ENCODE measurements at regions not wholly inside any gene's neighbourhood (a gene's known extent, or its start where the extent isn't known, plus 50 kb on each side); places are given as distances from the start of the nearest gene placed in this dataset.

DNA sequence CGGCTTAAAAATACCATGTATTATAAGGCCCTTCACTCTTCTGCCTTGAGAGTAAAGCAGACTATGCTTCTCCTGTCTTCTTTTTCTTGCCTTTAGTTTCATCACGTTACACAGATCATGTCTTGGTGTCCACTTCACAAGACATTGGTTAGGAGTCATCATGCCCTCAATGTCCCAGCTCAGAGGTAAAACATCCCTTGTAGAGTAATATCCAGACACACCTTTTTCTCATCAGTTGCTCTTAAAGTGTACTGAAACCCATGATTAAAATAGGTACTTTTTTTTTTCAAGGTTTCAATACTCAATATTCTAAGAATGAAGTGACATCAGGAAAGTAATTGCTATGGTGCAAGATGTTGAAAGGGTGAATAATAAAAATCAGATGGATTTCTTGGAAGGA is 267.8 kb downstream of the PMP22 start:
- ChIA-PET POLR2A (no interaction called here), CTCF (no interaction called here)
- H3K27me3 Mint-ChIP-seq: no peaks in the 10 kb centered on the region
- TF ChIP-seq, protein P1, sequence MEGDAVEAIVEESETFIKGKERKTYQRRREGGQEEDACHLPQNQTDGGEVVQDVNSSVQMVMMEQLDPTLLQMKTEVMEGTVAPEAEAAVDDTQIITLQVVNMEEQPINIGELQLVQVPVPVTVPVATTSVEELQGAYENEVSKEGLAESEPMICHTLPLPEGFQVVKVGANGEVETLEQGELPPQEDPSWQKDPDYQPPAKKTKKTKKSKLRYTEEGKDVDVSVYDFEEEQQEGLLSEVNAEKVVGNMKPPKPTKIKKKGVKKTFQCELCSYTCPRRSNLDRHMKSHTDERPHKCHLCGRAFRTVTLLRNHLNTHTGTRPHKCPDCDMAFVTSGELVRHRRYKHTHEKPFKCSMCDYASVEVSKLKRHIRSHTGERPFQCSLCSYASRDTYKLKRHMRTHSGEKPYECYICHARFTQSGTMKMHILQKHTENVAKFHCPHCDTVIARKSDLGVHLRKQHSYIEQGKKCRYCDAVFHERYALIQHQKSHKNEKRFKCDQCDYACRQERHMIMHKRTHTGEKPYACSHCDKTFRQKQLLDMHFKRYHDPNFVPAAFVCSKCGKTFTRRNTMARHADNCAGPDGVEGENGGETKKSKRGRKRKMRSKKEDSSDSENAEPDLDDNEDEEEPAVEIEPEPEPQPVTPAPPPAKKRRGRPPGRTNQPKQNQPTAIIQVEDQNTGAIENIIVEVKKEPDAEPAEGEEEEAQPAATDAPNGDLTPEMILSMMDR (IDR thresholded peaks at IDR 0.05): no peak
- intact Hi-C loops (cut with micrococcal nuclease): no loop called here
- no peaks in the 10 kb centered on the region for H3K9me3 Mint-ChIP-seq
- H3K4me1 Mint-ChIP-seq: no peaks in the 10 kb centered on the region
- no peak for ATAC-seq (ENCODE audit: low read depth)
- H3K4me3 Mint-ChIP-seq: no peak overlapping the region
- no peaks in the 10 kb centered on the region for H3K36me3 Mint-ChIP-seq (ENCODE audit: low read depth)
- DNase-seq: no peak
- H3K27ac Mint-ChIP-seq: no peak overlapping the region

DNA sequence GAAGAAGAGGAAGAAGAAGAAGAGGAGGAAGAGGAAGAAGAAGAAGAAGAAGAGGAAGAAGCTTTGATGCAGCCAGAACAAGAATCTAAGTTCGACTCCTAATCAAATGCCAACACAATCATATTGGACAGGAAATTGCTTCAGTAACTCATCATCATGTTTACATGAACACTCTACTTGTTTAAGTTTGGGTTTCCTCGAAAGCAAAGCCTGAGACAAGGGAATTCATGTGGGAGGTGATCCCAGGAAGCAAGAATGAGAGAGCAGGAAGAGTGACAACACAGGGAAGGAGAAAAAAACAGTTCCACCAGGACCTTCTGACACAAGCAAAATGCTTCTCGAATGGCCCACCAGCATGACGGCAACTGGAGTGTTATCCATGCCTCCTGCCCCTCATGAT is 279.0 kb downstream of the PMP22 start:
- no peak for ATAC-seq (ENCODE audit: low read depth)
- no peak overlapping the region for H3K4me3 Mint-ChIP-seq
- no peak for DNase-seq
- H3K4me1 Mint-ChIP-seq: no peaks in the 10 kb centered on the region
- TF ChIP-seq, protein P1 (IDR thresholded peaks at IDR 0.05): no peak
- no peak overlapping the region for H3K27ac Mint-ChIP-seq
- POLR2A ChIA-PET: no interaction called here
- no peaks in the 10 kb centered on the region for H3K27me3 Mint-ChIP-seq
- no peaks in the 10 kb centered on the region for H3K36me3 Mint-ChIP-seq (ENCODE audit: low read depth)
- intact Hi-C loops (cut with micrococcal nuclease): no loop called here
- no peaks in the 10 kb centered on the region for H3K9me3 Mint-ChIP-seq
- CTCF ChIA-PET: no interaction called here

DNA sequence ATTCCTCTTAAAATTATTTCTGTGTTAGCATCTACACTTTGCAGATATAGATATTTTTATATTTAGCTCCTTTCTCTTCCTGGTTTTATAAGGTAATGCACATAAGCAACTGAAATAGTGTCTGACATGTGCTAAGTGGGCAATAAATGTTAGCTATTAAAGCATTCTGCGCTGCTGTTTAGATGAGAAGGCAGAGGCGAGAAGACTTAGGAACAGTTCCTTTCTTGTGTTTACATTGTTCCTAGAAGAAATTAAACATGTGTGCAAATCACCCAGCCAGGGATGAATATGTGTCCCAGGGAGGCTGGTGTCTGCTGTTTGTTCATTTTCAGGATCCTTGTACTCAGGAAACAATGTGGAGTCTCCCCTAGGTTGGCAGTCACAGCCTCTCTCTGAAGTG is 292.3 kb downstream of the PMP22 start:
- TF ChIP-seq, protein P1 (IDR thresholded peaks at IDR 0.05): no peak
- intact Hi-C loops (cut with micrococcal nuclease): no loop called here
- Mint-ChIP-seq H3K4me1 (no peaks in the 10 kb centered on the region), H3K4me3 (no peak overlapping the region), H3K27ac (no peak overlapping the region), H3K9me3 (peaks cover 13% of the 10 kb centered on the region), H3K27me3 (no peaks in the 10 kb centered on the region), H3K36me3 (ENCODE audit: low read depth) (no peaks in the 10 kb centered on the region)
- ATAC-seq (ENCODE audit: low read depth): no peak
- CTCF ChIA-PET: no interaction called here
- no peak for DNase-seq
- POLR2A ChIA-PET: no interaction called here

DNA sequence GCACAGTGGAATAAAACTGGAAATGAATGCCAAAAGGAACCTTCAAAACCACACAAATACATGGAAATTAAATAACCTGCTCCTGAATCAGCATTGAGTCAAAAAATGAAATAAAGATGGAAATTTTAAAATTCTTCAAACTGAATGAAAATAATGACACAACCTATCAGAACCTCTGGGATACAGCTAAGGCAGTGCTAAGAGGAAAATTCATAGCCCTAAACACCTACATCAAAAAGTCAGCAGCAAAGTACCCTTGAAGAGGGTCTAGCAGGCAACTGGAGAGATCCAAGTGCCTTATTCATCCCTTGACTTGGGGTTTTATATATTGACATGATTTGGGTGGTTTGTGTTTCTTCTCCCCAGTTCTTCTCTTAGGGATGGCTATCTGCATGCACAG is 294.1 kb downstream of the PMP22 start:
- no peaks in the 10 kb centered on the region for H3K4me1 Mint-ChIP-seq
- no peak overlapping the region for H3K4me3 Mint-ChIP-seq
- intact Hi-C loops (cut with micrococcal nuclease): no loop called here
- H3K36me3 Mint-ChIP-seq (ENCODE audit: low read depth): no peaks in the 10 kb centered on the region
- TF ChIP-seq, protein P1 (IDR thresholded peaks at IDR 0.05): no peak
- DNase-seq (no peak), ATAC-seq (ENCODE audit: low read depth) (no peak)
- H3K9me3 Mint-ChIP-seq: peaks cover 17% of the 10 kb centered on the region
- no peaks in the 10 kb centered on the region for H3K27me3 Mint-ChIP-seq
- no peak overlapping the region for H3K27ac Mint-ChIP-seq
- POLR2A ChIA-PET: no interaction called here
- CTCF ChIA-PET: no interaction called here

DNA sequence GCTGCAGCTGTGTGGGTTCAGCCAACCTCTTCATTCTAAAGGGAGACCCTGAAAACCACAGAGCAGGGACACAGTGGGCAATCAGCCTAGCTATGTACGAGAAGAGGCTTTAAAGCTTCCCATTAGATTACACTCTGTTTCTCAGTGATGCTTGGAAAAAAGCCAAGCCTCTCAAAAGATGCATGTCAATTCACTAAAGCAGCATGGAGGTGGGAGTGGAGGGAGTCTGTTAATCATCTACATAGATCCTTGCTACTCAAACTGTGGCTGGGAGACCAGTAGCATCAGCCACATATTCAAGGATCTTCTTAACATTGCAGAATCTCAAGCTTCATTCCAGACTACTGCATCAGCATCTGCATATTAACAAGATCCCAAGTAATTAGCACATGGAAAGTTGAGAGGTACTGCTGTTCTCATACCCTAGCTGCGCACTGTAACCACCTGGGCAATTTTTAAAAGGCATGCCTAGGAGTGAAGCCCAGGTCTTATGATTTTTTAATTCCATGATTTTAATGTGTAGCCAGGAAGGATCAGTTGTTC is 305.9 kb downstream of the PMP22 start:
- ChIA-PET POLR2A (no interaction called here), CTCF (no interaction called here)
- DNase-seq: no peak
- ATAC-seq (ENCODE audit: low read depth): no peak
- no peaks in the 10 kb centered on the region for H3K9me3 Mint-ChIP-seq
- TF ChIP-seq, protein P1 (IDR thresholded peaks at IDR 0.05): no peak
- no peaks in the 10 kb centered on the region for H3K4me1 Mint-ChIP-seq
- H3K4me3 Mint-ChIP-seq: no peak overlapping the region
- no peaks in the 10 kb centered on the region for H3K27me3 Mint-ChIP-seq
- no peak overlapping the region for H3K27ac Mint-ChIP-seq
- H3K36me3 Mint-ChIP-seq (ENCODE audit: low read depth): no peaks in the 10 kb centered on the region
- intact Hi-C loops (cut with micrococcal nuclease): no loop called here

Data from activated B cell treated with CpG ODN at 0.5 μM for 24 hours (primary cell).